ENCODE measurements at regions not wholly inside any gene's neighbourhood (a gene's known extent, or its start where the extent isn't known, plus 50 kb on each side); places are given as distances from the start of the nearest gene placed in this dataset.

DNA sequence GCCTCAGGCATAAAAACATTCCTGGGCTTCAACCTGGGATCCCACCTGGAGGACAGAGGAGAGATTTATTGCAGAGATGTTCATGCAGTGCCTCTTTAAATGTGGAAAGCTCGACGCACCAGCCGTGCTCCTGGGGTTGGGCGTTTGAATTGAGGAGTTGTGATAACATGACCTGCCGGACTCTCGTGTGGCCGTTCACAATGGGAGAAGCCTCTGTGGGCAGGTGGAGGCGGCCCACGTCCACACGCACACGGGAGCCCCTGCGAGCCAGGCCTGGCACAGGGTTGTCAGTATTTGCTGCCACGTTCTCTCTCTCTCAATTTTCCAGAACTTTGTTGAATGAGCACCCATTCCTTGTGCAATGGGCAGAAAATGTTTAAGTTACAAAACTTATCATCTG is 58.3 kb upstream of the PPARA start:
- H3K4me3 ChIP-seq = no peak overlapping the region
- peak overlapping the region; percentile 96 to 100 for H3K27ac ChIP-seq
- H3K27me3 ChIP-seq = no peaks in the 10 kb centered on the region
- intact Hi-C loops (cut with DNase I) = no loop called here
- TF ChIP-seq, protein P1, sequence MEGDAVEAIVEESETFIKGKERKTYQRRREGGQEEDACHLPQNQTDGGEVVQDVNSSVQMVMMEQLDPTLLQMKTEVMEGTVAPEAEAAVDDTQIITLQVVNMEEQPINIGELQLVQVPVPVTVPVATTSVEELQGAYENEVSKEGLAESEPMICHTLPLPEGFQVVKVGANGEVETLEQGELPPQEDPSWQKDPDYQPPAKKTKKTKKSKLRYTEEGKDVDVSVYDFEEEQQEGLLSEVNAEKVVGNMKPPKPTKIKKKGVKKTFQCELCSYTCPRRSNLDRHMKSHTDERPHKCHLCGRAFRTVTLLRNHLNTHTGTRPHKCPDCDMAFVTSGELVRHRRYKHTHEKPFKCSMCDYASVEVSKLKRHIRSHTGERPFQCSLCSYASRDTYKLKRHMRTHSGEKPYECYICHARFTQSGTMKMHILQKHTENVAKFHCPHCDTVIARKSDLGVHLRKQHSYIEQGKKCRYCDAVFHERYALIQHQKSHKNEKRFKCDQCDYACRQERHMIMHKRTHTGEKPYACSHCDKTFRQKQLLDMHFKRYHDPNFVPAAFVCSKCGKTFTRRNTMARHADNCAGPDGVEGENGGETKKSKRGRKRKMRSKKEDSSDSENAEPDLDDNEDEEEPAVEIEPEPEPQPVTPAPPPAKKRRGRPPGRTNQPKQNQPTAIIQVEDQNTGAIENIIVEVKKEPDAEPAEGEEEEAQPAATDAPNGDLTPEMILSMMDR (IDR thresholded peaks at IDR 0.05) = no peak
- peaks cover 45 to 93% of the 10 kb centered on the region in 2 donors for H3K4me1 ChIP-seq
- peaks cover 8 to 31% of the 10 kb centered on the region in 2 donors for H3K36me3 ChIP-seq
- DNase-seq (ENCODE audit: low spot score in 2 of 2) = no peak
- no peaks in the 10 kb centered on the region for H3K9me3 ChIP-seq

DNA sequence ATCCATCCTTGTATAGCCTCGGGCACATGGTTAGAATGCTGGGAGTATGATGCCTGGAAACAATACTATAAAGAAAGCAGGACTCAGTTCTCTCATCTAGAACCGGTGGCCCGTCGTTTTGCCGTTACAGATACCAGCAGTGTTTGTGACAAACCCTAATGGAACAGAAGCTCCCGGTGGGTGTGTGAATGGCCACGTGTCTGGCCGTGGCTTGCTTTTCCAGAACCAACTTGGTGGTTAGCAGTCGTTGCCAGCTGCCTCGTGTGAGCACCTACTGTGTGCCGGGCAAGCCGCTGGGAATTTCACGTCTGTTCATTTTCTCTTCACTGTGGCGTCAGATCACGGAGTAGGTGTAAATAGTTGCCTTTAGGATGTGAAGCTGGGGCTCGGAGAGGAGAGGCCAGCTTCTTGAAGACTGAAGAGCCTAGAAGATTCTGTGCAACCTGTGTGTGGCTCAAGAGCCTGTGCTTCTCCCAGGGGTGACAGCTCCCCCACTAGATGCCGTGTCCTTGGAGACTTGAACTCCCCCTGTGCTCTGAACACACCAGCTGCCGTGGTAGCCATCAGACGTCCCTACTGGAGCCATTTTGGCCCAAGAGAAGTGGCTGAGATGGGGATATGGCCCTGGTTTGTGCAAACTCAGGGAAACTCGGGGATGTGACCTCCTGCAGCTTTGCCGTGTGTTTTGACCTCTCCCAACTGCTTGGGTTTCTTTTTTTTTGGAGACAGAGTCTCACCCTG is 57.5 kb upstream of the PPARA start:
- intact Hi-C loops (cut with DNase I) = no loop called here
- peaks cover 6 to 28% of the 10 kb centered on the region in 2 donors for H3K36me3 ChIP-seq

DNA sequence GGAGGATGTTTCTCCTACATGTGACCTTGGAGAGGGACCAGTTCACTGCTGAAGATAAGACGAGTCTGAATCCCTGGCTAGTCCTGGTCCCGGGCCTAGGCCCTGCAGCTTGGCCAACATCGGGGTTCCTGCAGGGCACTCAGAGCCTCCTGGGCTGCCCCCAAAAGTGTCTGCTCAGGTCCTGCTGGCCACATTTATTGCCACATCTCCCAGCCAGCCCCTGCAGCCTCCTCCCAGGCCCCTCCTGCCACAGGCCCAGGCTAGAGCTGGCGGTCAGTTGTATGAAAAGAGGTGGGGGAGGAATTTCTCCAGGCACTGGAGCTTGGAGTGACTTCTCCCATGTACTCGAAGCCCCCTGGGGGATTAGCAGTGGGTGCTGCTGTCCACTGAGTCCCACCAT is 56.5 kb upstream of the PPARA start:
- DNase-seq (ENCODE audit: low spot score in 2 of 2) = no peak
- Histone ChIP-seq H3K9me3 (no peaks in the 10 kb centered on the region), H3K36me3 (peaks cover 15 to 38% of the 10 kb centered on the region in 2 donors), H3K4me3 (peak overlapping the region in 1 of 2 donors; percentile 3), H3K4me1 (peaks cover 39 to 88% of the 10 kb centered on the region in 2 donors), H3K27ac (peak overlapping the region; percentile 96 to 100), H3K27me3 (no peaks in the 10 kb centered on the region)
- intact Hi-C loops (cut with DNase I) = no loop called here
- TF ChIP-seq, protein P1 (IDR thresholded peaks at IDR 0.05) = no peak

More for the DNA sequence above, 57.5 kb upstream of the PPARA start:
- H3K4me3 ChIP-seq = no peak overlapping the region
- TF ChIP-seq, protein P1 (IDR thresholded peaks at IDR 0.05) = no peak
- peak overlapping the region; percentile 96 to 100 for H3K27ac ChIP-seq
- peaks cover 37 to 90% of the 10 kb centered on the region in 2 donors for H3K4me1 ChIP-seq
- H3K27me3 ChIP-seq = no peaks in the 10 kb centered on the region
- no peak for DNase-seq (ENCODE audit: low spot score in 2 of 2)
- H3K9me3 ChIP-seq = no peaks in the 10 kb centered on the region

DNA sequence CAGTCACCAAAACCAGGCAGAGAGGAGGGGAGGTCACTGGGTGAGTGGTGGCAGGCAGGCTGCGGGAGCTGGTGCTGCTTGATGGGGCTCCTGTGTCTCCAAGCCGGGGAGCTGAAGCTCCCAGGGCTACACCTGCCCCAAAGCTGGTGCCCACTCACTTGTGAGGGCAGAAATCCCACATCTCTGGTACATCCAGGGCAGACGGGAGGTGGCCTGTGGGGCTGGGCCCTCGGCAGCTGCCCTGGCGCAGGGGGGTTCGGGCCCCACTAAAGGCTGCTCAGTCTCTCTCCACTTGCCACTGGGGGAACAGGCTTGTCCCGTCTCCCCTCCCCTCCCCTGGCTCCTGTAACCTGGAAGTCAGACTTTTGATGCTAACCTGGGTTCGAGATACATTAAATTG is 55.6 kb upstream of the PPARA start:
- TF ChIP-seq, protein P1 (IDR thresholded peaks at IDR 0.05) = no peak
- peaks cover 31 to 85% of the 10 kb centered on the region in 2 donors for H3K4me1 ChIP-seq
- H3K27me3 ChIP-seq = no peaks in the 10 kb centered on the region
- H3K36me3 ChIP-seq = peaks cover 23 to 41% of the 10 kb centered on the region in 2 donors
- intact Hi-C loops (cut with DNase I) = no loop called here
- DNase-seq (ENCODE audit: low spot score in 2 of 2) = no peak
- H3K27ac ChIP-seq = peak overlapping the region; percentile 96 to 100
- H3K4me3 ChIP-seq = peak overlapping the region in 1 of 2 donors; percentile 3
- no peaks in the 10 kb centered on the region for H3K9me3 ChIP-seq

DNA sequence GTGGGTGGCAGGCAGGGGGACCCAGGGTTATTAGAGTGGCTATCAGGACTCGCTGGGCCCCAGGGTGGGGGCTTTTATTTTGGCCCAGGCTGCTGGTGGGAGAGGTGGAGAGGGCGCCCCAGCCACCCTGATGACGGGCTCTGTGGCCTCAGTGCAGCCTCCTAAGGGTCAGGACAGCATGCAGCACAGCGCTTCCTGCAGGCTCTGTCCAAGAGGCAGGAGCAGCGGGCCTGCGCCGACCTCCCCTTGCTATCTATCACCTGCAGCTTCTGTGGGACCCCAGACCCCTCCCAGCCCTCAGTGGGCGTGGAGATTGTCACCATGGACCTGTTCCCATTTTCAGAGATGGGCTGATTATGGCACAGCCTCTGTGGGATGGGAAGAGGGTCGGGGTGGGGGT is 54.3 kb upstream of the PPARA start:
- no peaks in the 10 kb centered on the region for H3K27me3 ChIP-seq
- intact Hi-C loops (cut with DNase I) = no loop called here
- no peaks in the 10 kb centered on the region for H3K9me3 ChIP-seq
- no peak overlapping the region for H3K4me3 ChIP-seq
- peaks cover 37 to 54% of the 10 kb centered on the region in 2 donors for H3K36me3 ChIP-seq
- peaks cover 22 to 76% of the 10 kb centered on the region in 2 donors for H3K4me1 ChIP-seq
- TF ChIP-seq, protein P1 (IDR thresholded peaks at IDR 0.05) = no peak
- H3K27ac ChIP-seq = peak overlapping the region; percentile 96 to 100
- no peak for DNase-seq (ENCODE audit: low spot score in 2 of 2)

Measured in ascending aorta (tissue), 2 donors.